Mammary epithelial cell (primary cell): ENCODE measurements at regions not wholly inside any gene's neighbourhood (a gene's known extent, or its start where the extent isn't known, plus 50 kb on each side); places are given as distances from the start of the nearest gene placed in this dataset.

Experiments
- CTCF ChIP-seq, 2 donors: IDR thresholded peaks in 1 of 2; conservative IDR thresholded peaks in 1 of 2; 2 replicates each; pipeline ENCODE4 v1.5.1; 2011 to 2012; ENCODE audit warnings: inconsistent platforms in 2 of 2, low read length in 2 of 2, mild to moderate bottlenecking in 2 of 2, control low read depth in 1 of 2, low read depth in 1 of 2; ENCODE audit not compliant: insufficient read depth in 1 of 2; ENCODE audit errors: extremely low read depth in 1 of 2
- EZH2 ChIP-seq: IDR thresholded peaks from 2 replicates; pipeline ENCODE4 v1.6.1; 2012; ENCODE audit warnings: low read length, inconsistent platforms, borderline replicate concordance

GRCh38 chr9:2415326-2415725 is 206.3 kb upstream of the VLDLR start:
- TF ChIP-seq CTCF (conservative IDR thresholded peaks at IDR 0.05 in 1 of 2, IDR thresholded peaks at IDR 0.05 in 1 of 2; ENCODE audit: extremely low read depth in 1 of 2, insufficient read depth in 1 of 2, low read depth in 1 of 2, low read length in 2 of 2) (no peak), EZH2 (no peak)
